GM18858 (cell line): ENCODE measurements at regions not wholly inside any gene's neighbourhood (a gene's known extent, or its start where the extent isn't known, plus 50 kb on each side); places are given as distances from the start of the nearest gene placed in this dataset.

Experiments
- ATAC-seq: cut with Tn5 transposase; IDR thresholded peaks from one replicate; pipeline ENCODE4 v1.9.1; 2021; ENCODE audit not compliant: unreplicated experiment

GRCh38 chr14:53692451-53692850, 264.2 kb downstream of the BMP4 start:
- no peak for ATAC-seq

- ATAC-seq, result no peak
Measured at GRCh38 chr14:53683229-53683628, 273.4 kb downstream of the BMP4 start.

- ATAC-seq, result no peak
Measured at GRCh38 chr14:53672526-53672925, 284.1 kb downstream of the BMP4 start.

- no peak for ATAC-seq
Measured at GRCh38 chr14:53670701-53671100, 285.9 kb downstream of the BMP4 start.

GRCh38 chr14:53668897-53669296, 287.7 kb downstream of the BMP4 start:
- ATAC-seq, result no peak

- no peak for ATAC-seq
Measured at GRCh38 chr14:53663709-53664108, 292.9 kb downstream of the BMP4 start.

- peak; percentile 78 for ATAC-seq
Measured at GRCh38 chr14:53655080-53655785, 301.4 kb downstream of the BMP4 start.

GRCh38 chr14:53652068-53652467, 304.6 kb downstream of the BMP4 start:
- no peak for ATAC-seq

- no peak for ATAC-seq
Measured at GRCh38 chr14:53651096-53651740, 305.4 kb downstream of the BMP4 start.

GRCh38 chr14:53646925-53647324, 309.7 kb downstream of the BMP4 start:
- no peak for ATAC-seq

GRCh38 chr14:53640695-53641094, 315.9 kb downstream of the BMP4 start:
- no peak for ATAC-seq

- no peak for ATAC-seq
Measured at GRCh38 chr14:53638966-53639365, 317.7 kb downstream of the BMP4 start.

GRCh38 chr14:53634793-53635192, 321.8 kb downstream of the BMP4 start:
- ATAC-seq, result no peak

- no peak for ATAC-seq
Measured at GRCh38 chr14:53630336-53630735, 326.3 kb downstream of the BMP4 start.

- no peak for ATAC-seq
Measured at GRCh38 chr14:53628732-53629430, 327.7 kb downstream of the BMP4 start.

- ATAC-seq, result no peak
Measured at GRCh38 chr14:53628261-53628660, 328.4 kb downstream of the BMP4 start.

- ATAC-seq, result no peak
Measured at GRCh38 chr14:53626761-53627160, 329.9 kb downstream of the BMP4 start.

- no peak for ATAC-seq
Measured at GRCh38 chr14:53622447-53622846, 334.2 kb downstream of the BMP4 start.

- no peak for ATAC-seq
Measured at GRCh38 chr14:53621921-53622320, 334.7 kb downstream of the BMP4 start.

- peak; percentile 48 for ATAC-seq
Measured at GRCh38 chr14:53621433-53621832, 335.2 kb downstream of the BMP4 start.

GRCh38 chr14:53620890-53621289, 335.7 kb downstream of the BMP4 start:
- peak; percentile 13 for ATAC-seq

- no peak for ATAC-seq
Measured at GRCh38 chr14:53620317-53620716, 336.3 kb downstream of the BMP4 start.
